ENCODE measurements at regions not wholly inside any gene's neighbourhood (a gene's known extent, or its start where the extent isn't known, plus 50 kb on each side); places are given as distances from the start of the nearest gene placed in this dataset.

DNA sequence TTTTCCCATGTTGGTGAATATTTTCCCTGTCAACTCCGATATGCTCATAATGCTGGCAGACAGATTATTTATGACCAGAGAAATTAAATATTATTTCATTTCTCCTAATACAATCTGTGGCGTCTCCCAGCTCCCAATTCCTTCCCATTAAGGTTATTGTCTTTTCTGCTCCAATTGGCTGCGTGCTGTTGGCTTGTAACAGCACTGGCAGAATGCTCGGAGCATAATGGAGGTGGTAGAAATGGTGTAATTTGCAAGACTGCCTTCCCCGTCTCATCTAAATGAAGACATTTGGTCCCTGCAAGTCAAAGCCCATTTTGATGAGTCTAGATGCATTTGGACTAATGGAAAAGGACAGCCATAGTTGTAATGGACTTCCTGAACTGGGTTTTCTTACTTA is 601.7 kb downstream of the BRINP1 start:
- no peak for TF ChIP-seq PPARA (CRISPR knock-in tag; IDR thresholded peaks at IDR 0.05; ENCODE audit: borderline replicate concordance)
- TF ChIP-seq OSR1 (CRISPR knock-in tag; IDR thresholded peaks at IDR 0.05) = no peak
- no peak for TF ChIP-seq ARNTL (CRISPR knock-in tag; IDR thresholded peaks at IDR 0.05; ENCODE audit: borderline replicate concordance, low read depth)
- TF ChIP-seq ZNF565 (CRISPR knock-in tag; conservative IDR thresholded peaks at IDR 0.05; ENCODE audit: low read depth) = no peak
- no peak for TF ChIP-seq ZC3H10 (CRISPR knock-in tag; IDR thresholded peaks at IDR 0.05)
- TF ChIP-seq ZNF8 (CRISPR knock-in tag; IDR thresholded peaks at IDR 0.05) = no peak
- TF ChIP-seq RARB (CRISPR knock-in tag; IDR thresholded peaks at IDR 0.05) = no peak
- TF ChIP-seq GLIS3 (CRISPR knock-in tag; IDR thresholded peaks at IDR 0.05) = no peak
- TF ChIP-seq, protein P1, sequence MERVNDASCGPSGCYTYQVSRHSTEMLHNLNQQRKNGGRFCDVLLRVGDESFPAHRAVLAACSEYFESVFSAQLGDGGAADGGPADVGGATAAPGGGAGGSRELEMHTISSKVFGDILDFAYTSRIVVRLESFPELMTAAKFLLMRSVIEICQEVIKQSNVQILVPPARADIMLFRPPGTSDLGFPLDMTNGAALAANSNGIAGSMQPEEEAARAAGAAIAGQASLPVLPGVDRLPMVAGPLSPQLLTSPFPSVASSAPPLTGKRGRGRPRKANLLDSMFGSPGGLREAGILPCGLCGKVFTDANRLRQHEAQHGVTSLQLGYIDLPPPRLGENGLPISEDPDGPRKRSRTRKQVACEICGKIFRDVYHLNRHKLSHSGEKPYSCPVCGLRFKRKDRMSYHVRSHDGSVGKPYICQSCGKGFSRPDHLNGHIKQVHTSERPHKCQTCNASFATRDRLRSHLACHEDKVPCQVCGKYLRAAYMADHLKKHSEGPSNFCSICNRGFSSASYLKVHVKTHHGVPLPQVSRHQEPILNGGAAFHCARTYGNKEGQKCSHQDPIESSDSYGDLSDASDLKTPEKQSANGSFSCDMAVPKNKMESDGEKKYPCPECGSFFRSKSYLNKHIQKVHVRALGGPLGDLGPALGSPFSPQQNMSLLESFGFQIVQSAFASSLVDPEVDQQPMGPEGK (CRISPR knock-in tag; IDR thresholded peaks at IDR 0.05; ENCODE audit: borderline replicate concordance) = no peak
- TF ChIP-seq TCF4 (CRISPR knock-in tag; IDR thresholded peaks at IDR 0.05; ENCODE audit: borderline replicate concordance) = no peak
- TF ChIP-seq, protein P2, sequence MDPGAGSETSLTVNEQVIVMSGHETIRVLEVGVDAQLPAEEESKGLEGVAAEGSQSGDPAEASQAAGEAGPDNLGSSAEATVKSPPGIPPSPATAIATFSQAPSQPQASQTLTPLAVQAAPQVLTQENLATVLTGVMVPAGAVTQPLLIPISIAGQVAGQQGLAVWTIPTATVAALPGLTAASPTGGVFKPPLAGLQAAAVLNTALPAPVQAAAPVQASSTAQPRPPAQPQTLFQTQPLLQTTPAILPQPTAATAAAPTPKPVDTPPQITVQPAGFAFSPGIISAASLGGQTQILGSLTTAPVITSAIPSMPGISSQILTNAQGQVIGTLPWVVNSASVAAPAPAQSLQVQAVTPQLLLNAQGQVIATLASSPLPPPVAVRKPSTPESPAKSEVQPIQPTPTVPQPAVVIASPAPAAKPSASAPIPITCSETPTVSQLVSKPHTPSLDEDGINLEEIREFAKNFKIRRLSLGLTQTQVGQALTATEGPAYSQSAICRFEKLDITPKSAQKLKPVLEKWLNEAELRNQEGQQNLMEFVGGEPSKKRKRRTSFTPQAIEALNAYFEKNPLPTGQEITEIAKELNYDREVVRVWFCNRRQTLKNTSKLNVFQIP (CRISPR knock-in tag; IDR thresholded peaks at IDR 0.05; ENCODE audit: borderline replicate concordance, low read depth) = no peak
- TF ChIP-seq, protein P3, sequence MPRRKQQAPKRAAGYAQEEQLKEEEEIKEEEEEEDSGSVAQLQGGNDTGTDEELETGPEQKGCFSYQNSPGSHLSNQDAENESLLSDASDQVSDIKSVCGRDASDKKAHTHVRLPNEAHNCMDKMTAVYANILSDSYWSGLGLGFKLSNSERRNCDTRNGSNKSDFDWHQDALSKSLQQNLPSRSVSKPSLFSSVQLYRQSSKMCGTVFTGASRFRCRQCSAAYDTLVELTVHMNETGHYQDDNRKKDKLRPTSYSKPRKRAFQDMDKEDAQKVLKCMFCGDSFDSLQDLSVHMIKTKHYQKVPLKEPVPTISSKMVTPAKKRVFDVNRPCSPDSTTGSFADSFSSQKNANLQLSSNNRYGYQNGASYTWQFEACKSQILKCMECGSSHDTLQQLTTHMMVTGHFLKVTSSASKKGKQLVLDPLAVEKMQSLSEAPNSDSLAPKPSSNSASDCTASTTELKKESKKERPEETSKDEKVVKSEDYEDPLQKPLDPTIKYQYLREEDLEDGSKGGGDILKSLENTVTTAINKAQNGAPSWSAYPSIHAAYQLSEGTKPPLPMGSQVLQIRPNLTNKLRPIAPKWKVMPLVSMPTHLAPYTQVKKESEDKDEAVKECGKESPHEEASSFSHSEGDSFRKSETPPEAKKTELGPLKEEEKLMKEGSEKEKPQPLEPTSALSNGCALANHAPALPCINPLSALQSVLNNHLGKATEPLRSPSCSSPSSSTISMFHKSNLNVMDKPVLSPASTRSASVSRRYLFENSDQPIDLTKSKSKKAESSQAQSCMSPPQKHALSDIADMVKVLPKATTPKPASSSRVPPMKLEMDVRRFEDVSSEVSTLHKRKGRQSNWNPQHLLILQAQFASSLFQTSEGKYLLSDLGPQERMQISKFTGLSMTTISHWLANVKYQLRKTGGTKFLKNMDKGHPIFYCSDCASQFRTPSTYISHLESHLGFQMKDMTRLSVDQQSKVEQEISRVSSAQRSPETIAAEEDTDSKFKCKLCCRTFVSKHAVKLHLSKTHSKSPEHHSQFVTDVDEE (CRISPR knock-in tag; IDR thresholded peaks at IDR 0.05) = no peak
- no peak for TF ChIP-seq SNAI2 (CRISPR knock-in tag; IDR thresholded peaks at IDR 0.05)
- TF ChIP-seq BACH2 (CRISPR knock-in tag; IDR thresholded peaks at IDR 0.05; ENCODE audit: borderline replicate concordance) = no peak
